GM19455 (cell line): ENCODE measurements at regions not wholly inside any gene's neighbourhood (a gene's known extent, or its start where the extent isn't known, plus 50 kb on each side); places are given as distances from the start of the nearest gene placed in this dataset.
"Not testable (repeated sequence)": the region's sequence is repeated elsewhere in the genome, so short reads cannot be mapped to it uniquely, and the experiment has no call there.

ENCODE experiments used
- ATAC-seq: cut with Tn5 transposase; IDR thresholded peaks from one replicate; pipeline ENCODE4 v1.9.1; 2021; ENCODE audit not compliant: unreplicated experiment

DNA sequence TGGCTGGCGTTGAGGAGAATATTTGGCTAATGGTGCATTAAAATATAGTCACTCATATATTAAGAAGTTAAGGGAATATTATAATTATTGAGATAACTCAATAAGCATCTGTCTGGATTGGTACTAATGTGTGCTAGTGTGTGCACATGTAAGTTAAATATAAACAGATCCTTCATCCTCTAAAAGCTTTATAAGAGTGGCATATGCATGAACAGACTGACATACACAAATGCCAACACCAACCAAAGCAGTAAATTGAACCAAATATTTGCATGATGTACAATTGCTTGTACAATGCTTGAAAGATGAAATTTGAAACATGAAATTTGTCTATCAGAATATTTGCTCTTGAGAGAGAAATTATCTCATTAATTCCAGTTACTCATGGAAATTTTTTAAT lies 344.9 kb downstream of the ADGRL2 start:
- no peak for ATAC-seq

DNA sequence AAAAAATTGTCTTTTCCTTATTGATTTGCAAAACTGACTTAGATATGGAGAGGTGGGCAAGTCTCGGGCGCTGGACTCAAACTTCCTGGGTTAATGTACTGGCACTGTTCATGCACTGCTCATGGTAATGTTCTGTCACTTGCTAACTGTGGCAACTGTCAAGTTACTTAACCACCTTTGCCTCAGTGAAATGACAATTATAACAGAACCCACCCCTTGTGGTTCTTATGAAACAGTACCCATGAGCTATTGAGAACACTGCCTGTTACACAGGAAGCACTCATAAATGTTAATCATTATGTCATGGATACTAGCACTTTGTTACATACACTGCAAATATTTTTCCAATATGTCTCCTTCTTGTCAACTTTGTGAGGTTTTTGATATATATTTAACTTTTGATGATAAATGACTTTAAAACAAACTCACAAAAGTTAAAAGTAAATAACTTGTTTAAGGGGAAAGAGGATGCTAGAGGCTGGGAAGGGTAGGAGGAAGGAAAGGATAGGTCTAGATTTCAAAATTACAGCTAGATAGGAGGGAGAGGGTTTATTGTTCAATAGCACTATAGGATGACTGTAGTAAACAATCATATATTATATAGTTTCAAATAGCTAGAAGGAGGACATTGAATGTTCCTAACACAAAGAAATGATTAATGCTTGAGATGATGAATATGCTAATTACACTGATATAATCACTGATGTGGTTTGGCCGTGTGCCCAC lies 342.5 kb downstream of the ADGRL2 start:
- no peak for ATAC-seq

DNA sequence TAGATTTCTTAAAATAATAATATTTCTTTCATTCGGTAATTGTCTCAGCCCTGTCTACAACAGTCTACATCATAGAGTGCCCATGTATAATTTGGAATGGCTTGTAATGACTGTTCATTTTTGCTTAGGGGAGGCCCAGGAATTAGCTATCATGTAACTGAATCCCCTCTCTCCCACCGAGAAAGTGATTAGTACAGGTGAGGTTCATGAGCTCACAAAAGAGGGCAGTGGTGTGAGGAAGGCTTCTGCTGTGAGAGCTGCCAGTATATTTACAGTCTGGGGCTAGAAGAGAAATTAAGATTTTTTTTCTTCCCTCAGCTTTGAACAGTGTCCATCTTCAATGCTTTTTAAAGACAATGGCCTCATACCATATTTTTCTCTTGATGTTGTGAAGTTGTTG lies 340.7 kb downstream of the ADGRL2 start:
- no peak for ATAC-seq

DNA sequence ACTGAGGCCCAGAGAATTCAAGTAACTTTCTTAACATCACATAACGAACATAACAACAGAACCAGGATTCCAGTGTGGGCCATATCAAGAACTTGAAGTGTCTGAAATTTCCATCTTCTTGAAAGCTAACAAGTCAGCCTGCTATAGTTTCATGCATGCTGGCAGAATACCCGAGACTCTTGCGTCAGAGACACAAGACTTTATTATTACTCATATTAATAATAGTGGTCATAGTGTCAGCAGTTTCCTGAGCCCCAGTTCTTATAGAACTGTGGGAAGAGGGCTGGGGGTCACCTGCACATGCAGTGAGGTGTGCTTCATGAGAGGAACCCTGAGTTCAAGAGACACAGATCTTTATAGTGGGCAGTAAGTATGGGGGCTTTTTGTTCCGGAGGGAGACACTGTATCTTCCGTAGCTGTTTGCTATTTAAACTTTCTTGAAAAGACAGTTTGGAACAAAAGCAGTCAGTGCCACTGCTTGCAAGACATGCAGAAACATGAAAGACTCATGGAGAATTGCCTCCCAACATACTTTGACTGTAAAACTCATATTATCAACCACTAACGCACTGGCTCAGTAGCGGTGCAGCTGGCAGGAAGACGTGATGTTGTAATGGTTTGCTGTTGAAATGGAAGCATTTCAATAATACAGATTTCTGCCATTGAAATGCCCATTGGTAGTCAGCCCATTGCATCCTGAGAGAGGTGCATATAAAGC lies 339.2 kb downstream of the ADGRL2 start:
- no peak for ATAC-seq

DNA sequence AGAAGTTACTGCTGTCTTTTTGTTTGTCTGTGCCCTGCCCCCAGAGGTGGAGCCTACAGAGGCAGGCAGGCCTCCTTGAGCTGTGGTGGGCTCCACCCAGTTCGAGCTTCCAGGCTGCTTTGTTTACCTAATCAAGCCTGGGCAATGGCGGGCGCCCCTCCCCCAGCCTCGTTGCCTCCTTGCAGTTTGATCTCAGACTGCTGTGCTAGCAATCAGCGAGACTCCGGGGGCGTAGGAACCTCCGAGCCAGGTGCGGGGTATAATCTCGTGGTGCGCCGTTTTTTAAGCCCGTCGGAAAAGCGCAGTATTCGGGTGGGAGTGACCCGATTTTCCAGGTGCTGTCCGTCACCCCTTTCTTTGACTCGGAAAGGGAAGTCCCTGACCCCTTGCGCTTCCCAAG lies 335.6 kb downstream of the ADGRL2 start:
- ATAC-seq = not testable (repeated sequence)

DNA sequence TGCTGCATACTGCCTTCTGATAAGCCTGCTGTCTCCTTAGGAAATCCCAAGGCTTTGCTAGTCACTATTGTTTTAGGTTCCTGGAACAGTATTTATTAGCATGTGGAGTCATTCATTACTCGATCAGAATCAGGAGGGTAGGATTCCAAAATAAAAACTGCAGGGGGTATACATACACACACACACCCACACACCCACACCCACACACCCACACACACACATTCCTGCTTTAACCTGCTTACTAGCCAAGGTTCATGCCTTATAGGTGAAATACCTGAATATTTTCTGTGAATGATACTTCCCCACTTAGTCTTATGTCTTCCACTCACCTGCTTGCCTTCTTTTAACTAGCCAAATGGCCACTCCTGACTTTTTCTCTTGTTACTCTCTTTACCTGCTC lies 325.1 kb downstream of the ADGRL2 start:
- no peak for ATAC-seq

DNA sequence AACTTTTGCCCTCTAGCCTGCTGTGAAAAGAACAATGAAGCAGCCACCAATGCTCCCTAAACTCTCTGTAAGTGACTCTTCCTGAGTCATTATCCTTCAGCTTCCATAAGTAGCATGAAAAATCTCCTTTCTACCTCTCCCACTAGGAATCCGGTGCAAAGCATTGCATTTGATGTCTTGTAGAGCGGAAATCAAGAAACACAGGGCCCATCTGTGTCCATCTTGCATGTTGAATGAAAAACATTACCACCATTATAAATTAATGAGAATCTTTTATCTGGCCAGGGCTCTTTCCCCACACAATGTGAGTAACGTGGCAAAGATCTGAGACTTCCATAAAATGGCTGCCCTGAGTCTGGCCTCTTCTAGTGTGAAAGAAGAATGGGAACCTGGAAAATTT lies 324.4 kb downstream of the ADGRL2 start:
- ATAC-seq = no peak

DNA sequence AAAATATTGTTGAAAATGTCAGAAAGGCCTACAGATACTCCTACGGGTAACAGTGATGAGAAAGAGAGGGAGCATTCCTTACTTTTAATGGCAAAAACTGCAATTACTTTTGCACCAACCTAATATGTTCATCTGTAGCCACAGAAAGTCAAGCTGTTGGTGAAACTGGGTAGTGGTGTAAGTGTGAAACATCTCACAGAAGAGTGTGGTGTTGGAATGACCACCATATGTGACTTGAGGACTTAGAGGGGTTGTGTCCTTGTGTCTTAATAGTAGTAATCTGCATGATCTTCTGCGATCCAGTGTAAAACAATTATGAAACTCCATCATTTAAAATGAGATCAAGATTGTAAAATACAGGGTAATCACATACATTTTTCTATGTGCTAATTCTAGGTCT lies 320.7 kb downstream of the ADGRL2 start:
- ATAC-seq = no peak

DNA sequence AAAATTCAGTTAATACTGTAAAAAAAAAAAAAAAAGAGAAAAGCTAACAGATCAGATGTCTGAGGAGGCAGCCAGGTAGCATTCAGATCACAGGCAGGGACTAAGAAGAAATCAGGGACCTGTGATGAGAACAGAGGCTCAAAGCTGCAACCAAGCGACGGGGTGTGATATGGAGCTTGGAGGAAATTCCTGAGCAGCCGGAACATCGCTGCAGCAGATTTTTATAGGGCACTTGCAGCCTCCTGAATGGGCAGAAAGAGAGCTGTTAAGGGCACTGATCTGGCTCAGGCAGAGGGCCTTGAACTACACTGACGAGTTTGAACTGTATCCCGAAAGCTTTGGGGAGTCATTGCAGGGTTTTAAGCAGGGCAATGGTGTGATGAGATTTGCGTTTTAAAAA lies 315.4 kb downstream of the ADGRL2 start:
- no peak for ATAC-seq

DNA sequence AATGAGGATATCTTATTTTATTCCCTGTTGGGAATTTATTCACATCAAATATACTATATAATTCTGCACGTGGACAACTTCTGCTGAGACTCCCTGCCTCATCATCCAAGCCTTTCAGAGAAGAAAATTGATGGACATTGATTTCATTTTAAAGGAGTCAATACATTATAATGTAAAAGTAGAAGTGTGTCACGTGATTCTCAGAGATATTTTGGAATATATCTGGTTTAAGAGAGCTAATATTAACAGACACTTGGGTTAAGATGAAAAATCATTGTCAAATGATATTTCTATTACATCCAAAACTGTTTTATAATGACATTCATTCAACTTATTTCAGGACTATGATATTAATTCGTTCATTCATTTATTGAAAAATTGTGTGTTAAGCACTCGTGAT lies 314.2 kb downstream of the ADGRL2 start:
- ATAC-seq = no peak

DNA sequence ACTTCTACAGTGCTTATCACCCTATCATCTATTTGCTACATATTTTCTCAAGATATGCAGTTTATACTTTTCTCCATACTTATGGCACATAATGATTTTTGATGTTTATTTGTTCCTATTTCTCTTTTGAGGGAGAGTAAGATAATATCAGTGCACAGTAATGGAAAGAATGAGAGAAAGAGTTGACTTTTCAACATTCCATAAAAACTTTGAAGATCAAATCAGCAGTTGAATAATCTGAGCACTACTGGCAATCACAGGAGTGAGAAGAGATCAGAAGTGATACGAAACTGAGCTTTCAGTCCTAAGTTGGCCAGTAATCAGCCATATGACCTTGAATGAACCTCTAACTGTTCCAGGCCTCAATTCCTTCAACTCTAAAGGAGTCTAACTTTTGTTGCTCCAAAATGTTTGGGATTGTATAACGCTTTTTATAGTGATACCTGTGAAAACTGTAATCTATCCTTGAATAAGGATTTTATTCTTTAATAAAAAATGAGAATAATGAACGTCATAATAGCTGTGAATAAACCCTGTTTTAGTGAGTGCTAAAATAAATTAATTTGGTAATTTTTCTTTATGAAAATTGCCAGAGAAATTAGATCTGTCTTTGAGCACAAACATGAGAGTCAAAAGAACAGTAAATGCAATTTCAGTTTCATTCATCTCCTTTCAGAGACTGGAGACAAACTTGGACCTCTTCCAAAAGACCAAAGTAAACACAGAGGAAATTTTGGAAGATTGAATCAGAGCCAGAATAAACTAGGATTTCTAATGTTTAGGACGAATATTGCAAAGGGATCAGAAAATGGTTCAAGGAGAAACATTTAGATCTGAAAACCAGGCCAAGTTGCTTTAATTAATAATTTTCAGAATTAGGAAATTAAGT lies 309.9 kb downstream of the ADGRL2 start:
- ATAC-seq = no peak

DNA sequence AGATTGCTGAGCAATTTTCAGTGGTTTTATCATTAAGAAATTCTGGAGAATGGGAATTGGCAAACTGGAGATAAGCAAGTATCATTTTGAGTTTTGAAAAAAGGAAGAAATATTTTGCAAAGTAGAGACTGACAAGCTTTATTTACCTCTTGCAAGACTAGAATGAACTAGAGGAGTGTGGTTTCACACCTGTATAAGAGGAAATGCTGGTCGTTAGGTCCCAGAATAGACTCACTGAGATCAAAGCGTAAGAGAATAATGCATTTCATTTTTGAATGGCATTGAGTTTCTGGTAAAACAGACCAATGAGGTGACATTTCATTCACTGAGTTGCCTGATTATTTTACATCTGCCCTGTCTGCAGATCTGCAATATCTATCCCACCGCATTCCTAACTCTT lies 308.1 kb downstream of the ADGRL2 start:
- ATAC-seq = no peak

DNA sequence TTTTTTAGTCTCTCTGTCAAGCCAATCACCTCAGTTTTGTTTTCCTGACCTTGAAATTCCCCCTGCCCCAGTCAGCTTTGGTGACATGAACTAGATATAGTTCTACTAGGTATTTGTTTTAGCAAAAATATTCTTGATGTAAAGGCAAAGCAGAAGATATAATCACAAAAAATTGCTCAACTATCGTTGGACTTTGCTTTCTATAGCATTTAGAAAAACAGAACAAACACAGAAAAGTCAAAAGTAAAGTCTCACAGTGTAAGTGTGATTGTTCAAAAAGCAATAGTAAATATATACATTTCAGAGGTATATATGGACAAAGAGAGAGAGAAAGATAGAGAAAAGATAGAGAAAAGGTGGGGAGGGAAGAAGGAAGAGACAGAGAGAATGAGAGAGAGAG lies 305.9 kb downstream of the ADGRL2 start:
- no peak for ATAC-seq

DNA sequence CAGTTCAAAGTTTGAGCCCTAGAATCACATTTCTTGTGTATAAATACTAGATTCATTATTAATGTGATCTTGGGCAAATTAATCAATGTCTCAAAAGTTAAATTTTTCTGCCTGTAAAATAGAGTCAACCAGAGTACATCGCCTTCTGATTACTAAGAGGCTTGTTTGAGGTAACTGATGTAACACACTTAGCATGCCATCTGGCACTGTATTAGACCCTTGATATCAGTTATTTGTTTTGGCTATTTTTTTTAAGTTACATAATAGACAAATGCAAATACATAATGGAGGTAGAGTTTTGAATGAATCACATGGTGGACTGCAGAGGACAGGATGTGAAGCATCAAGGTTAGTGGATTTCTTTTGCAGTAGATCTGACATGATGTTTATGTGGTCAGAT lies 298.4 kb downstream of the ADGRL2 start:
- no peak for ATAC-seq

DNA sequence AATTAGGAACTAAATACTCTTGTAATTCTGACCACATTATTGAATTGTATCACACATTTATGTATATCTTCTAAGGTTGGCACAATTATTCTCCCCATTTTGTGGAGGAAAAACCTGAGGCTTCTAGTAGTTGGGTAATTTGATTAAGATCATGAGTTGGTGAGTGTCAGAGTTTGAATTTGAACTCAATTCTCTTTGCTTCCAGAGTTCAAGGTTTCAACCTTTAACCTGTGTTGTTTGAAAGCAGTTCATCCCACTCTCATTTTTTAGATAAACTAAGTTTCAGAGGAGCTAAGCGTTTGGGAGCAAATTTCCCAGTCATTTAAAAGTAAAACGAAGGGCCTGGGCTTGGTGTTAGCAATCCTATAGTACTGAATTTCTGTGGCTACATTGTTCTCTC lies 293.4 kb downstream of the ADGRL2 start:
- ATAC-seq = no peak

DNA sequence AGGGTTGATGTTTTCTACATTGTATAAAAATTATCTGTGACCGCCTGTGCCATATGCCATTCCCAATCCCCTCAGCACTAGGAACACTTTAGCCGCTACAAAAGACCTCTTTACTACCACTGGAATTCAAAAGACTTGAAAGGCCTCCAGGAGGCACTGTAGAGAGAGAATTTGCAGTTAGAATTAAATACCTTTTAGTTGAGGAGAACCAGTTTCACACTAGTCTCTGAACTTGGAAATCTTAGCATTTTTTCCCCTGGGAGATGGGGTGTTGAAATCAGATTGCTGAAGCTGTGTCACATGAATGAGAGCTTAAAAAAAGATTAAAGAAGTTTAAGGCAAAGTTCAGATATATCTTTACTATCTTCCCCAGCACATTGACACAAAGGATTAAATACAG lies 291.0 kb downstream of the ADGRL2 start:
- no peak for ATAC-seq

DNA sequence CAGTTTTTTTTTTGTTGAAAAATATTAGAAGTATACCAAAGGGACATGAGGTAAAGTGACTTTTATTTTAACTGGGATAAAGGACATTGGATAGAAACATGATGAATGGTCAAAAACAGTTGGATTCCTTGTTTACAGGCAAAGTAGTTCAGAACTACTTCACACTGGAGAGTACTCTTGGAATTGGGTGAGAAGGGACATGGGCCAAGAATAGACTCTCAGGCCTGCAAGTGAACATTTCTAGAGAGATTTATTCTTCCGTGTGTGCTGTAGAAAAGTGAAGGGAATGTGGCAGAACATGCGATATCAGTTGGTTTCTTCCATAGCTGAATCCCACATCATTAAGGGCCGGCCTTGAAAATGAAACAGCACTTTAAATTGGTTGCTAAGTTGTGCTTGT lies 290.5 kb downstream of the ADGRL2 start:
- ATAC-seq = no peak

DNA sequence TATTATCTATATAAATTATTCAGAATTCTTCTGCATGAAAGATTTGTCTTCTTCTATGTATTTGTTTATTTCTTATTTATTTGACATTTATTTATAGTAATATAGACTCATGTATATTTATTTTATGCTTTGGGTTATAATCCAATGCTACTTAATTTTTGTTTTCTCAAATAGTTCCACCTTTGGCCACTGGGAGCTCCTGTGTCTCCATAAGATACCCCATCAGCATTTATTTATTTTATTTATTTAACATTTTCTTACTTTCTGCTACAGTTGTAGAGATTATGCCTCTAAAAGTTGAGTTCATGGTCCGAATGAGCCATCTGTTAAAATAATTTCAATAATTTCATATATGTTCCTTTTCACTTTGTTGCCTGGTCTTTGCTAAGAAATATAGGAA lies 289.4 kb downstream of the ADGRL2 start:
- no peak for ATAC-seq

DNA sequence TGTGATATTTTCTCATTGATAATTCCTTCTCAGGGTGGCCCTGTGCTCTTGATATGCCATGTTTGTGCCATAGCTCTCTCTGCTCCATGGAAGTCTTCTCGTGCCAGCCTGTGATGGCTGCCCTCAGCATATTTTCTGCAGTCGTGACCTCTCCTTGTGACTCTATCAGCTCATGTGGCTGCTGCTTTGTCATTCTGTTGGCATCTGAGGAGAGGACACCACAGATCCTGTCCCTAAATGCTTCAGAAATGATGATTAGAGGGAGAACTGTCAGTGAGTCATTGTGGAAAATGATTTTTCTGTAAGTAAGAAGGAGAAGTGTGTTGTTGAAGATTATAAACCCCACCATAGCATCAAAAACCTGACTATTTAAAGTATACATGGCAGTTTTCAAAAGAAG lies 286.0 kb downstream of the ADGRL2 start:
- ATAC-seq = no peak

DNA sequence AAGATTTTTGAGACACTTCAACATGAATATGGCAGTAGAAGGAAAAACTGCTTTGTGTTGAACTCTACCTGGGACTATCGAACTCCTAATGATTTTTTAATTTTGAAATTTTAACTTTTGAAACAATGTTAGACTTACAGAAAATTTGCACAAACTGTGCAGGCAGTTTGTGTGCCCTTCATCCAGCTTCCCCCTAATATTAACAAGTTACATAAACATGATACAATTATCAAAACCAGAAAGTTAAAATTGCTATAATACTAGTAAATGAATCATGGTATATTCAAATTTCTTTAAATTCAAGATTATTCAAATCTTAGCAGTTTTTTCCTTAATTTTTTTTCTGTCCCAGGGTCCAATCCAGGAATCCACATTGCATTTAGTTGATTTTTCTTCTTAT lies 278.9 kb downstream of the ADGRL2 start:
- ATAC-seq = no peak

DNA sequence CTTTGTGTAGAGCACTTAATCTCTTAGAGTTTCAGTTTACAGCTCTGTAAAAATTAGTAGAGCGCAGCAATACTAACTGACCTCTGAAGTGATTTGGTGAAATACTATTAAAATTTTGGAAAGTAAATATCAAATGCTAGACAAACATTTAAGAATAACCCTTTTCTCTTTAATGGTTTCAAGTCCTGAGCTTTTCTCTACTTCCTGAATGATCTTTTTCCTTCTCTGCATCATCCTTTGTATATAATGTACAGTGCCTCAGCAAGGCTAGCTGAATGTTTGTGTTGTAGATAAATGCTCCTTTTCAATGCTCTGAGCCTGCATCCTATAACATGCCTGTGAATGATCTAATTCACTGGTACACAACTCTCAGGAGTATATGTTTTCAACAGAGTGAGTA lies 272.9 kb downstream of the ADGRL2 start:
- ATAC-seq = no peak

DNA sequence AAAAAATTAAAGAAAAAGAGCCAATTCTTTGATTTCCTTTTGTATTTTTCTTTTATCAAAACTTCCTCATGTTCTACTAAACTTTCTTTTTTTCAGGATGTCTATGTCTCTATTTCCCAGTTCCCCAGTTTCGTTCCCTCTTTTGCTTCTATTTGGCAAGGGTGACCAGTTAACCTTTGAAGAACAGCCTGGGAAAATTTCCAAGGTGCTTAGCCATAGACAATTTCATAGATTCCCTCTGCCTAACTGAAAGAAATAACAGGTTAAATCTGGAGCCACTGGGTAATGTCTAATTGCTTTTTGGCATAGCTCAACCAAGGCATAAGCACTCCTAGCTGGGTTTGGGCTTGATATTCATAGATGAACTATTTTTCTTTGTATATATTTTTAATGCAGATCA lies 272.3 kb downstream of the ADGRL2 start:
- ATAC-seq = no peak
